Spinal cord (tissue), 9 donors: ENCODE measurements at regions not wholly inside any gene's neighbourhood (a gene's known extent, or its start where the extent isn't known, plus 50 kb on each side); places are given as distances from the start of the nearest gene placed in this dataset.
A peak's percentile ranks its signal among the peaks of the same experiment; 100 is the strongest.

Source experiments
- DNase-seq, 6 donors: peaks; one replicate each; pipeline versions ENCODE4 v3.0.0 to v3.0.0-alpha.2; 2013 to 2015; ENCODE audit warnings: low spot score in 6 of 6, low read depth in 4 of 6
- H3K27ac ChIP-seq: one replicate; pipeline ENCODE4 v1.5.1; 2013; ENCODE audit warnings: low read depth, low read length, control low read depth
- H3K27me3 ChIP-seq: one replicate; pipeline ENCODE4 v1.6.1; 2013; ENCODE audit warnings: low read length; ENCODE audit not compliant: control insufficient read depth, insufficient read depth
- H3K36me3 ChIP-seq: one replicate; pipeline ENCODE4 v1.6.1; 2013; ENCODE audit warnings: low read length; ENCODE audit not compliant: control insufficient read depth, insufficient read depth
- H3K4me1 ChIP-seq: one replicate; pipeline ENCODE4 v1.6.1; 2013; ENCODE audit warnings: low read length; ENCODE audit not compliant: control insufficient read depth, insufficient read depth
- H3K4me3 ChIP-seq: one replicate; pipeline ENCODE4 v1.5.1; 2013; ENCODE audit warnings: low read depth, low read length, control low read depth
- H3K9me3 ChIP-seq: one replicate; pipeline ENCODE4 v1.6.1; 2013; ENCODE audit warnings: low read length; ENCODE audit not compliant: control insufficient read depth, insufficient read depth
- WGBS: methylation state at CpG from one replicate; pipeline ENCODE4 v1.1.5; 2013; ENCODE audit warnings: missing lambda C conversion rate; ENCODE audit not compliant: insufficient coverage; 5-methylcytosine and 5-hydroxymethylcytosine counted together
- donor health status: healthy.

DNA sequence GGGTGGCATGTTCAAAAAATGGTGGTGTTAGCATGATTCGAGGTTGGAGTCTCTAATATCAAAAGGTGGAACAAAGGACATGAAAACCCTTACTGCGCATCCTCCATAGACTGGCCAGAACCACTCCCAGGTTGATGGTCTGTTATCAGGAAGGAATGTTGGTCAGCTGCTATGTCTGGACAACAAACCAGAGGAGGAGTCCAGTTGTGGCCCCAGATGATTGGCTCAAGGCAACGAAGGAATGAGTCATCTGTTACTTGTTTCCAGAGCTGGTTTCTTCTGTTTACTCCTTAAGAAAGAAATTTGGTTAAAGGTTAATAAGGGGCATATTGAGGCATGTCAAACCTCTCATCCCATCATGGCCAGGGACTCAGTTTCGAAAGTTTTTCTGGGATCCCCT is 56.8 kb upstream of the GRIA4 start:
- H3K9me3 ChIP-seq, result no peaks in the 10 kb centered on the region
- H3K27ac ChIP-seq, result no peak overlapping the region
- H3K4me1 ChIP-seq, result no peaks in the 10 kb centered on the region
- WGBS, result 100% methylated on average over 2 of the region's 4 CpGs
- no peaks in the 10 kb centered on the region for H3K36me3 ChIP-seq
- no peak for DNase-seq
- no peak overlapping the region for H3K4me3 ChIP-seq
- H3K27me3 ChIP-seq, result no peaks in the 10 kb centered on the region

DNA sequence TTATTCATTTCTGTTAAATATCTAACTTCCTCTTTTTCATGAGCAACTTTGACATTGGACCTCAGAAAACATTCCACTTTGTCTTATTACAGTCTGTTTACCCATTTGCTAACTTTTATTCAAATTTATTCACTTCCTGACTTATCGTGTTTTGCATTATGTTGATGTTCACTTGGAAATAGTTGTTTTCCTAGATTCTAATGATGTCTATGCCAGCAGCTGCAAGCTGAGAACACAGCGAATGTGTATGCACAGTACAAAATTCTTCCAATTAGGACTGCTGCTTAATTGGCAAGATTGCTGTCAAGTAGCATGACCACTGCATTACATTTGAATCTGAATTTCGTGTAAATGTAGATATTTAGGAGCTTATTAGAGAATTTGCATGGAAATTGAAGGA is 61.5 kb upstream of the GRIA4 start:
- 50% methylated on average over 1 of the region's 3 CpGs for WGBS
- Histone ChIP-seq H3K9me3 (no peaks in the 10 kb centered on the region), H3K27me3 (no peaks in the 10 kb centered on the region), H3K27ac (no peak overlapping the region), H3K36me3 (no peaks in the 10 kb centered on the region), H3K4me3 (no peak overlapping the region), H3K4me1 (no peaks in the 10 kb centered on the region)
- DNase-seq, result peak in 2 of 6 donors; percentile 7 to 21

DNA sequence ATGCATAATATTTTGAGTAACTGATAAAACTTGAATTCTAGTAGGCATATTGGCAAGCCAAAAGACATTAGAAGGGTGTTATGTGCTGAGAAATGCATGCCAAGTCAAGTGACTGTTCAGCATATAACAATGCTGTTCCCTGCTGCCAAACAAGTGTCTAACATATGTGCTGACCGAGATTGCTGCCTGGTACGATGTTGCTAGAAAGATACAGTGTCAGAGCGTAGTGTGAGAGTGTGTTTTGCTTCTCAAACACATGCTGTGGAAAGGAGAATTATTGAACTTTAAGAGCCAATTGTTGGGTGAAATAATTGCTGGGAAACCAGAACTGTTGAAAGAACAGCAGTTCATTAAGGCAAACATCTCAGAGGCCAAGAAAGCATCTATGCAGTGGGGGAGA is 71.3 kb upstream of the GRIA4 start:
- DNase-seq, result peak in 2 of 6 donors; percentile 50 to 88
- Histone ChIP-seq H3K36me3 (no peaks in the 10 kb centered on the region), H3K4me1 (no peaks in the 10 kb centered on the region), H3K4me3 (no peak overlapping the region), H3K9me3 (no peaks in the 10 kb centered on the region), H3K27me3 (no peaks in the 10 kb centered on the region), H3K27ac (no peak overlapping the region)
- 53% methylated on average over 3 of the region's 3 CpGs for WGBS

DNA sequence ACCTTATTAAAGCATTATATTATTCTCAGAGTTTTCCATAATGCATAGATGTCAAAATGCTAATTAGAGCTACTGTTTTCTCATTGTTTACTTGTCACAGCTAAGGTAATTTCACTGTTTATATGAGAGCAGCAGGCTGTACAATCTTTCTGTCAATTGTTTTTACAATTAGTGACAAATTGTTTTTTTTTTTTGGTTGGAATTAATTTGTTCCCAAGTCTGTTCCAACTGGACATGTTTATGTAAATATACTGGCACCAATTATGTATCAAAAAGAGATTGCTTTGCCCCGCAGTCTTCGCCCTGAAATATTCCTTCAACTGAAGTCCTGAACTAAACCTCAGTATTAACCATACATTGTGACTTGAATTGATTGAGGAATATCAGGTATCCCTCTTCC is 72.3 kb upstream of the GRIA4 start:
- H3K4me1 ChIP-seq, result no peaks in the 10 kb centered on the region
- DNase-seq, result peak in 1 of 6 donors; percentile 51
- no CpG with 5 or more reads among the region's 2 CpGs for WGBS
- no peaks in the 10 kb centered on the region for H3K36me3 ChIP-seq
- no peak overlapping the region for H3K27ac ChIP-seq
- no peaks in the 10 kb centered on the region for H3K9me3 ChIP-seq
- H3K4me3 ChIP-seq, result no peak overlapping the region
- no peaks in the 10 kb centered on the region for H3K27me3 ChIP-seq

DNA sequence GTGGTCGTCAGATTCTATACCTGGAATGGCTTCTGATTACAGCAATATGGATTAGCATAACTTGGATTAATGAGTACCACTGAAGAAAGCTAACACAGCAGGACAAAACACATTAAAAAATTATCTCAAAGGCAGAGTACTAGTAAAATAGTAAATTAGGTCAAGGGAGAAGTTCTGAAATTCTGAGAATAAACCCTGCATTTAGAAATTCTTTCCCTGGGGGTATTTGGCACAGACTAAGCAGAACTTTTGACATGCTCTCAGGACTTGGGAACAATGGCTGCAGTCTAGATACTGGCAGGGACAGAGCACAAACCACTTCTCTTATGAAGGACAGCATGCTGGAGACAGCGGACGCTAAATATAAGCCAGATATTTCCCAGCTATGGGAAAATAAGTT is 85.6 kb upstream of the GRIA4 start:
- Histone ChIP-seq H3K27me3 (no peaks in the 10 kb centered on the region), H3K9me3 (peaks cover 2% of the 10 kb centered on the region), H3K27ac (no peak overlapping the region), H3K4me3 (no peak overlapping the region), H3K36me3 (no peaks in the 10 kb centered on the region), H3K4me1 (no peaks in the 10 kb centered on the region)
- peak in 2 of 6 donors; percentile 18 to 35 for DNase-seq
- no CpG with 5 or more reads among the region's 3 CpGs for WGBS

DNA sequence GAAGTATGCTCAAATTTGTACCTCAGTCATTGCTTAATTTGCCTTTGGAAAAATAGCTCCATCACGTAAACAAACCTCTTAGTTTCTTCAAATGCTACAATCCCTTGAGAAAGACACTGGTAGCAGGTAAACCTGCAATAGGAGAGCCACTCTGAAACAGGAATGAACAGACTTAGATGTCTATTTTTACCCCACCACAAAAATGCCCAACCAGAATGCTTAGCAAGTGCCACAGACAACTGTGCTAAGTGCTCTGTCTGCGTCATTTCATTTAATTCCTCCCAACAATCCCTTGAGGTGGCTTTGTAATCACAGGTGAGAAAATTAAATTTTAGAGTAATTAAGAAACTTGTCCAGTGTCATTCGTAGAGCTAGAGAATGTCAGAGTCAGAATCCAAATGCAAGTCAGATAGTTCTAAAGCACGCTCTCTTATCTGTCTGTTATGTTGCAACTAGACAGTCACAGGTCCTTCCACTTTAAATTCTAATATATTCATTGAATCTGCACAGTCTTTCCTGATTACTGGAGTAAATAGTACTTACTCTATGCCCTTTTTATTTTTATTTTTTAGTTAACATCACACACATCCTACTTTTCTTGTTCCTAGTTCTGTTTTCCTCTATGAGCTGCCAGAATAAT is 89.0 kb upstream of the GRIA4 start:
- WGBS, result 88% methylated on average over 1 of the region's 4 CpGs
- DNase-seq, result peak in 1 of 6 donors; percentile 1
- Histone ChIP-seq H3K27ac (no peak overlapping the region), H3K4me3 (no peak overlapping the region), H3K9me3 (no peaks in the 10 kb centered on the region), H3K27me3 (no peaks in the 10 kb centered on the region), H3K4me1 (no peaks in the 10 kb centered on the region), H3K36me3 (no peaks in the 10 kb centered on the region)

DNA sequence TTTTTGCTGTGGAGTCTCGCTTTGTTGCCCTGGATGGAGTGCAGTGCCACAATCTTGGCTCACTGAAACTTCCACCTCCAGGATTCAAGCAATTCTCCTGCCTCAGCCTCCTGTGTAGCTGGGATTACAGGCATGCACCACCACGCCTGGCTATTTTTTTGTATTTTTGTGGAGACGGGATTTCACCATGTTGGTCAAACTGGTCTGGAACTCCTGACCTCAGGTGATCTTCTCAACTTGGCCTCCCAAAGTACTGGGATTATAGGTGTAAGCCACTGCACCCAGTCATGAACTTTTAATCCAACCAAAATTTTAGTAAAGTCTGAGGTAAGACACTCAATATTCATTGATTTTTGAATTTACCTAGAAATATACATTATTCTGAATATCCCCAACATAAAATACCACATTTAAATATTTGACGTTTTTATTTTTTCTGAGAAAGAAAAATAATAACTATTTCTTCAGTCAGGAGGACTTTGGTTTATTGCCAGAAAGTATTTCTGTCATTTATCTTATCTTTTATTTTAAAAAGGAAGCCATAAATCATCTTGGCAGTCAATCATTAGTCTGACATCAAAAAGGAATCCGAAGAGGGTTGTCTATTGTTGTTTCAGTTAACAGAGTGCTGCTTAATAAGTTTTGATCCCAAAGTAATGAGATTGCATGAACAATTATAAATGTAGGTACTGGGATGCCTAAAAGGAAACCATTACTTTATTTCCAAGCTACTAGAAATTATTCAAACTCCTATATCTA is 102.2 kb upstream of the GRIA4 start:
- Histone ChIP-seq H3K9me3 (no peaks in the 10 kb centered on the region), H3K27me3 (no peaks in the 10 kb centered on the region), H3K27ac (no peak overlapping the region), H3K4me1 (no peaks in the 10 kb centered on the region), H3K36me3 (no peaks in the 10 kb centered on the region), H3K4me3 (no peak overlapping the region)
- DNase-seq, result no peak
- WGBS, result 80% methylated on average over 1 of the region's 5 CpGs

DNA sequence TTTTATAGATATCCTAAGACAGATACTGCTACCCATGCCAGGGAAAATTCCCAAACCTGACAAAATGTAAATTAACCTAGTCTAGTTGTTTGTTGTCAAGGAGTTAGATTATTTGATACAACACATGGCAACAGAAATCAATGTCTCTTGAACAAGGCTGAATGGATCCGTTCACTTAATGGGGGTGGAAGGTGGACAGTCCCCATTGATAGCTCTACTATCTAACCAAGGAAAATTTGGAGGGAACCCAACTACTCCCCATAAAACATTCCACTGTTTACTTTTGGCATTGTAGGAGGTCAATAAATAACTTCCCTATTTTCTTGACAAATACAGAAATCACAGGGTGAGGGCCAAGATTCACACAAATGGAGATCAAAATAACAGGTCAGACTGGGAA is 117.9 kb upstream of the GRIA4 start:
- DNase-seq, result peak in 3 of 6 donors; percentile 25 to 73 (median 72)
- Histone ChIP-seq H3K27me3 (no peaks in the 10 kb centered on the region), H3K27ac (no peak overlapping the region), H3K9me3 (no peaks in the 10 kb centered on the region), H3K36me3 (no peaks in the 10 kb centered on the region), H3K4me3 (no peak overlapping the region), H3K4me1 (no peaks in the 10 kb centered on the region)
- WGBS, result no CpG with 5 or more reads among the region's 1 CpG

DNA sequence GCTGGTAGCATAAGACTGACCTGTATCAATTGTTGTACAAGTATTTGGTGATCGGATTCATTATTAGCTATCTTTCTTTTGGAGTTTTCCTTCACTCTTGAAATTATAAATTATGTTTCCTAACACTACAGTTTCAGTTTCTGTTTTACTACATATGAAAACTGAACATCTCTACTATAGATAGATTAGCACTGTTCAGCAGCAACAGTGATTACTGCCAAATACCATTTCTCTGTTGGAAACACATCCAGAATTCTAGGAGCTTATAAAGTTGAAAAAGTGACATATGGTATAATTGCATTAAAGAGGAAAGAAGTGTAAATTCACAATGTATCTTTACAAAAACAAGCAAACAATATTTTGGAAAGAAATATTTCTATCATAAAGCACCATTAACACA is 118.5 kb upstream of the GRIA4 start:
- no peaks in the 10 kb centered on the region for H3K36me3 ChIP-seq
- DNase-seq, result peak in 1 of 6 donors; percentile 61
- H3K4me1 ChIP-seq, result no peaks in the 10 kb centered on the region
- no peaks in the 10 kb centered on the region for H3K9me3 ChIP-seq
- no peak overlapping the region for H3K27ac ChIP-seq
- H3K27me3 ChIP-seq, result no peaks in the 10 kb centered on the region
- no CpG with 5 or more reads among the region's 1 CpG for WGBS
- no peak overlapping the region for H3K4me3 ChIP-seq

DNA sequence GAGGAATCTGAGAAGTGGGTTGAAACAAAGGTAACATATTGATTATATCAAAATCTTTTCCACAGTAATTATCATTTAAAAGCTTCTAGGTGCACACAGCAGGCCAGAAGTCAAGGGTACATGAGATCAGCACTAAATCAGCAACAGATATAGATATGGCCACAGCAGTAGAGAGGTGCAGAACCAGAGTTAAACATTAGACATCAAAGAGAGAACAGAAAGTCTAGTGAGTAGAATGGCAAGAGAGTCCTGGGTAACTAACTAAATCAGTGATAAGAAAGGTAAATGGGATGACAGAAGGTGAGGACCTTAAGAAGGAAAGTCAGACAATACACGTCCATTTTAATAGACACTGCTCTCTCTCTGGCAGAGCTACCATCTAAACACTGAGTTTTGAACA is 119.5 kb upstream of the GRIA4 start:
- WGBS, result no CpG with 5 or more reads among the region's 1 CpG
- Histone ChIP-seq H3K9me3 (no peaks in the 10 kb centered on the region), H3K27ac (no peak overlapping the region), H3K4me3 (no peak overlapping the region), H3K27me3 (no peaks in the 10 kb centered on the region), H3K36me3 (no peaks in the 10 kb centered on the region), H3K4me1 (no peaks in the 10 kb centered on the region)
- no peak for DNase-seq
